ENCODE measurements at regions not wholly inside any gene's neighbourhood (a gene's known extent, or its start where the extent isn't known, plus 50 kb on each side); places are given as distances from the start of the nearest gene placed in this dataset.
"Not testable (repeated sequence)": the region's sequence is repeated elsewhere in the genome, so short reads cannot be mapped to it uniquely, and the experiment has no call there.

- Histone ChIP-seq H3K36me3 (ENCODE audit: control insufficient read depth, insufficient read depth, low read length) (no peaks in the 10 kb centered on the region), H3K4me3 (ENCODE audit: low read depth, low read length) (no peak overlapping the region), H3K27me3 (ENCODE audit: control insufficient read depth, insufficient read depth, low read length) (peaks cover 2% of the 10 kb centered on the region)
- DNase-seq (ENCODE audit: low read depth) = no peak
- TF ChIP-seq CTCF (IDR thresholded peaks at IDR 0.05; ENCODE audit: insufficient read depth, low read length, poor library complexity, severe bottlenecking) = peak; percentile 87
Observed at GRCh38 chr10:125521721-125522680, 161.0 kb downstream of the TEX36 start.

GRCh38 chr10:125520968-125521367 lies 162.0 kb downstream of the TEX36 start:
- H3K36me3 ChIP-seq (ENCODE audit: control insufficient read depth, insufficient read depth, low read length) = no peaks in the 10 kb centered on the region
- H3K4me3 ChIP-seq (ENCODE audit: low read depth, low read length) = no peak overlapping the region
- TF ChIP-seq CTCF (IDR thresholded peaks at IDR 0.05; ENCODE audit: insufficient read depth, low read length, poor library complexity, severe bottlenecking) = no peak
- DNase-seq (ENCODE audit: low read depth) = no peak
- peaks cover 2% of the 10 kb centered on the region for H3K27me3 ChIP-seq (ENCODE audit: control insufficient read depth, insufficient read depth, low read length)

GRCh38 chr10:125518397-125518796 lies 164.6 kb downstream of the TEX36 start:
- DNase-seq (ENCODE audit: low read depth); H3K36me3 ChIP-seq (ENCODE audit: control insufficient read depth, insufficient read depth, low read length); H3K4me3 ChIP-seq (ENCODE audit: low read depth, low read length); H3K27me3 ChIP-seq (ENCODE audit: control insufficient read depth, insufficient read depth, low read length): not testable (repeated sequence)

GRCh38 chr10:125515571-125515970 lies 167.4 kb downstream of the TEX36 start:
- Histone ChIP-seq H3K4me3 (ENCODE audit: low read depth, low read length) (no peak overlapping the region), H3K27me3 (ENCODE audit: control insufficient read depth, insufficient read depth, low read length) (peaks cover 4% of the 10 kb centered on the region), H3K36me3 (ENCODE audit: control insufficient read depth, insufficient read depth, low read length) (no peaks in the 10 kb centered on the region)
- TF ChIP-seq CTCF (IDR thresholded peaks at IDR 0.05; ENCODE audit: insufficient read depth, low read length, poor library complexity, severe bottlenecking) = no peak
- no peak for DNase-seq (ENCODE audit: low read depth)

GRCh38 chr10:125514206-125515162 lies 168.5 kb downstream of the TEX36 start:
- TF ChIP-seq CTCF (IDR thresholded peaks at IDR 0.05; ENCODE audit: insufficient read depth, low read length, poor library complexity, severe bottlenecking) = no peak
- H3K4me3 ChIP-seq (ENCODE audit: low read depth, low read length) = no peak overlapping the region

More at GRCh38 chr10:125514206-125515162, 168.5 kb downstream of the TEX36 start:
- Histone ChIP-seq H3K27me3 (ENCODE audit: control insufficient read depth, insufficient read depth, low read length) (peaks cover 4% of the 10 kb centered on the region), H3K36me3 (ENCODE audit: control insufficient read depth, insufficient read depth, low read length) (no peaks in the 10 kb centered on the region)
- DNase-seq (ENCODE audit: low read depth) = no peak

Measured in kidney epithelial cell (primary cell).